ENCODE measurements at regions not wholly inside any gene's neighbourhood (a gene's known extent, or its start where the extent isn't known, plus 50 kb on each side); places are given as distances from the start of the nearest gene placed in this dataset.
"Not testable (repeated sequence)": the region's sequence is repeated elsewhere in the genome, so short reads cannot be mapped to it uniquely, and the experiment has no call there.

GRCh38 chr3:184479426-184480126 is 82.0 kb upstream of the EPHB3 start:
- DNase-seq = no peak

- no peak for DNase-seq
Observed at GRCh38 chr3:184480831-184481230, 80.8 kb upstream of the EPHB3 start.

GRCh38 chr3:184481984-184482671 is 79.5 kb upstream of the EPHB3 start:
- DNase-seq = no peak

- no peak for DNase-seq
Observed at GRCh38 chr3:184485241-184485640, 76.3 kb upstream of the EPHB3 start.

- no peak for DNase-seq
Observed at GRCh38 chr3:184485906-184486305, 75.7 kb upstream of the EPHB3 start.

GRCh38 chr3:184486614-184487013 is 75.0 kb upstream of the EPHB3 start:
- DNase-seq = no peak

- no peak for DNase-seq
Observed at GRCh38 chr3:184488577-184488976, 73.0 kb upstream of the EPHB3 start.

- DNase-seq = no peak
Observed at GRCh38 chr3:184489268-184489841, 72.2 kb upstream of the EPHB3 start.

GRCh38 chr3:184491011-184491576 is 70.5 kb upstream of the EPHB3 start:
- no peak for DNase-seq

- peak; percentile 82 to 85 for DNase-seq
Observed at GRCh38 chr3:184491867-184492615, 69.5 kb upstream of the EPHB3 start.

GRCh38 chr3:184496933-184497332 is 64.7 kb upstream of the EPHB3 start:
- DNase-seq = no peak

GRCh38 chr3:184497804-184498203 is 63.8 kb upstream of the EPHB3 start:
- no peak for DNase-seq

GRCh38 chr3:184498986-184499606 is 62.5 kb upstream of the EPHB3 start:
- DNase-seq = no peak

GRCh38 chr3:184500344-184500923 is 61.2 kb upstream of the EPHB3 start:
- DNase-seq = no peak

- no peak for DNase-seq
Observed at GRCh38 chr3:184502123-184502667, 59.4 kb upstream of the EPHB3 start.

- not testable (repeated sequence) for DNase-seq
Observed at GRCh38 chr3:184502841-184503240, 58.7 kb upstream of the EPHB3 start.

- DNase-seq = peak in 1 of 2 experiments; percentile 15
Observed at GRCh38 chr3:184503647-184504046, 57.9 kb upstream of the EPHB3 start.

GRCh38 chr3:184505076-184505878 is 56.3 kb upstream of the EPHB3 start:
- no peak for DNase-seq

- no peak for DNase-seq
Observed at GRCh38 chr3:184506561-184506991, 55.0 kb upstream of the EPHB3 start.

GRCh38 chr3:184508938-184509337 is 52.6 kb upstream of the EPHB3 start:
- no peak for DNase-seq

GRCh38 chr3:184511741-184512140 is 49.8 kb upstream of the EPHB3 start:
- DNase-seq = no peak
